ENCODE measurements at regions not wholly inside any gene's neighbourhood (a gene's known extent, or its start where the extent isn't known, plus 50 kb on each side); places are given as distances from the start of the nearest gene placed in this dataset.

DNA sequence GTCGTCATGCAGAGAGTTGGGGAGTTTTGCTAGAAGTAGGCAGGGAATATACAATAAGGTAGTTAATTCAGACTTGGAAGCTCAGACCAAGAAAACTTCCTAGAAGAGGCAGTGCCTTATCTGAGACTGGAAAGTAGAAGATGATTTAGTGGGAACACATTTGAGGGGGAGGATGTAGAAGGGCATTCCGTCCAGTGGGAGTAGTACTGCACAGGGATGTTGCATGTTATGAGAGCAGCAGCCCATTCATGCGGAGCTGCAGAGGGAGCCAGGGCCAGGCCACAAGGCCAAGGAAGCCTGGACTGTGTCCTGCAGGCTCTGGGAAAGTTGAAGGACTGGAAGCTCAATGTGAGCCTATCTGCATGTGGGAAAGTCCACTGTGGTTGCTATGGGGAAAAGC lies 344.5 kb upstream of the EEF2KMT start:
- TF ChIP-seq, protein P1, sequence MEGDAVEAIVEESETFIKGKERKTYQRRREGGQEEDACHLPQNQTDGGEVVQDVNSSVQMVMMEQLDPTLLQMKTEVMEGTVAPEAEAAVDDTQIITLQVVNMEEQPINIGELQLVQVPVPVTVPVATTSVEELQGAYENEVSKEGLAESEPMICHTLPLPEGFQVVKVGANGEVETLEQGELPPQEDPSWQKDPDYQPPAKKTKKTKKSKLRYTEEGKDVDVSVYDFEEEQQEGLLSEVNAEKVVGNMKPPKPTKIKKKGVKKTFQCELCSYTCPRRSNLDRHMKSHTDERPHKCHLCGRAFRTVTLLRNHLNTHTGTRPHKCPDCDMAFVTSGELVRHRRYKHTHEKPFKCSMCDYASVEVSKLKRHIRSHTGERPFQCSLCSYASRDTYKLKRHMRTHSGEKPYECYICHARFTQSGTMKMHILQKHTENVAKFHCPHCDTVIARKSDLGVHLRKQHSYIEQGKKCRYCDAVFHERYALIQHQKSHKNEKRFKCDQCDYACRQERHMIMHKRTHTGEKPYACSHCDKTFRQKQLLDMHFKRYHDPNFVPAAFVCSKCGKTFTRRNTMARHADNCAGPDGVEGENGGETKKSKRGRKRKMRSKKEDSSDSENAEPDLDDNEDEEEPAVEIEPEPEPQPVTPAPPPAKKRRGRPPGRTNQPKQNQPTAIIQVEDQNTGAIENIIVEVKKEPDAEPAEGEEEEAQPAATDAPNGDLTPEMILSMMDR (IDR thresholded peaks at IDR 0.05; ENCODE audit: low read depth, low read length, poor library complexity, severe bottlenecking), result no peak
- TF ChIP-seq EZH2phosphoT487 (IDR thresholded peaks at IDR 0.05; ENCODE audit: borderline replicate concordance, low read length), result no peak
